ENCODE measurements at regions not wholly inside any gene's neighbourhood (a gene's known extent, or its start where the extent isn't known, plus 50 kb on each side); places are given as distances from the start of the nearest gene placed in this dataset.

DNA sequence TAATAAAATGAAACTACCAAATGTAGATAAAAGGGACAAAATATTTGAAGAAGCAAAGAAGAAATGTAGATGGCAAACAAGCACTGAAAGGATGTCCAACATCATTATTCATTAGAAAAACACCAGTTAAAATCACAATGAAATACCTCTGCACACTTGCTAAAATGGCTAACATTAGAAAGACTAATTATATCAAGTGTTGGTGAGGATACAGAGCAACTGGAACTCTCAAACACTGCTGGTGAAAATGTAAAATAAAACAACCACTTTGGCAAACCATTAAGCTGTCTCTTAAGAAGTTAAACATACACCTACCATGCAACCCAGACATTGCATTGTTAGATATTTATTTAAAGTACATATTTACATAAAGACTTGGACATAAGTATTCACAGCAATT is 138.6 kb upstream of the FGGY start:
- BruUV-seq (replicated peaks), result no TSS peak
- Histone ChIP-seq H3K27ac (ENCODE audit: low read length) (no peak overlapping the region), H3K9me3 (ENCODE audit: control insufficient read depth, insufficient read depth, low read depth, low read length) (peaks cover 14% of the 10 kb centered on the region), H3K4me3 (ENCODE audit: low read depth in 2 of 2, low read length in 2 of 2) (no peak overlapping the region), H3K36me3 (ENCODE audit: control insufficient read depth, insufficient read depth, low read length) (no peaks in the 10 kb centered on the region), H3K27me3 (ENCODE audit: control insufficient read depth, insufficient read depth, low read length) (no peaks in the 10 kb centered on the region), H3K4me1 (ENCODE audit: control insufficient read depth, insufficient read depth, low read length) (peaks cover 9% of the 10 kb centered on the region)
- ChIA-PET CTCF (no interaction called here), POLR2A (no interaction called here)
- ATAC-seq (no peak), DNase-seq (ENCODE audit: low read depth, low spot score) (no peak)
- in situ Hi-C loops (cut with HindIII; ENCODE audit: low pct_unique_long_range_greater_than_20kb, low sequenced_read_pairs), result no loop called here
- intact Hi-C loops (cut with micrococcal nuclease; ENCODE audit: unreplicated experiment), result no loop called here
- TF ChIP-seq, protein P1, sequence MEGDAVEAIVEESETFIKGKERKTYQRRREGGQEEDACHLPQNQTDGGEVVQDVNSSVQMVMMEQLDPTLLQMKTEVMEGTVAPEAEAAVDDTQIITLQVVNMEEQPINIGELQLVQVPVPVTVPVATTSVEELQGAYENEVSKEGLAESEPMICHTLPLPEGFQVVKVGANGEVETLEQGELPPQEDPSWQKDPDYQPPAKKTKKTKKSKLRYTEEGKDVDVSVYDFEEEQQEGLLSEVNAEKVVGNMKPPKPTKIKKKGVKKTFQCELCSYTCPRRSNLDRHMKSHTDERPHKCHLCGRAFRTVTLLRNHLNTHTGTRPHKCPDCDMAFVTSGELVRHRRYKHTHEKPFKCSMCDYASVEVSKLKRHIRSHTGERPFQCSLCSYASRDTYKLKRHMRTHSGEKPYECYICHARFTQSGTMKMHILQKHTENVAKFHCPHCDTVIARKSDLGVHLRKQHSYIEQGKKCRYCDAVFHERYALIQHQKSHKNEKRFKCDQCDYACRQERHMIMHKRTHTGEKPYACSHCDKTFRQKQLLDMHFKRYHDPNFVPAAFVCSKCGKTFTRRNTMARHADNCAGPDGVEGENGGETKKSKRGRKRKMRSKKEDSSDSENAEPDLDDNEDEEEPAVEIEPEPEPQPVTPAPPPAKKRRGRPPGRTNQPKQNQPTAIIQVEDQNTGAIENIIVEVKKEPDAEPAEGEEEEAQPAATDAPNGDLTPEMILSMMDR (IDR thresholded peaks at IDR 0.05), result no peak
- TF ChIP-seq TCF7L2 (IDR thresholded peaks at IDR 0.05; ENCODE audit: low read depth, low read length) (no peak), SIN3A (IDR thresholded peaks at IDR 0.05; ENCODE audit: borderline replicate concordance, insufficient read depth, low read depth, low read length) (no peak), POLR2AphosphoS5 (IDR thresholded peaks at IDR 0.05; ENCODE audit: low read depth, low read length) (no peak)
- TF ChIP-seq, protein P2, sequence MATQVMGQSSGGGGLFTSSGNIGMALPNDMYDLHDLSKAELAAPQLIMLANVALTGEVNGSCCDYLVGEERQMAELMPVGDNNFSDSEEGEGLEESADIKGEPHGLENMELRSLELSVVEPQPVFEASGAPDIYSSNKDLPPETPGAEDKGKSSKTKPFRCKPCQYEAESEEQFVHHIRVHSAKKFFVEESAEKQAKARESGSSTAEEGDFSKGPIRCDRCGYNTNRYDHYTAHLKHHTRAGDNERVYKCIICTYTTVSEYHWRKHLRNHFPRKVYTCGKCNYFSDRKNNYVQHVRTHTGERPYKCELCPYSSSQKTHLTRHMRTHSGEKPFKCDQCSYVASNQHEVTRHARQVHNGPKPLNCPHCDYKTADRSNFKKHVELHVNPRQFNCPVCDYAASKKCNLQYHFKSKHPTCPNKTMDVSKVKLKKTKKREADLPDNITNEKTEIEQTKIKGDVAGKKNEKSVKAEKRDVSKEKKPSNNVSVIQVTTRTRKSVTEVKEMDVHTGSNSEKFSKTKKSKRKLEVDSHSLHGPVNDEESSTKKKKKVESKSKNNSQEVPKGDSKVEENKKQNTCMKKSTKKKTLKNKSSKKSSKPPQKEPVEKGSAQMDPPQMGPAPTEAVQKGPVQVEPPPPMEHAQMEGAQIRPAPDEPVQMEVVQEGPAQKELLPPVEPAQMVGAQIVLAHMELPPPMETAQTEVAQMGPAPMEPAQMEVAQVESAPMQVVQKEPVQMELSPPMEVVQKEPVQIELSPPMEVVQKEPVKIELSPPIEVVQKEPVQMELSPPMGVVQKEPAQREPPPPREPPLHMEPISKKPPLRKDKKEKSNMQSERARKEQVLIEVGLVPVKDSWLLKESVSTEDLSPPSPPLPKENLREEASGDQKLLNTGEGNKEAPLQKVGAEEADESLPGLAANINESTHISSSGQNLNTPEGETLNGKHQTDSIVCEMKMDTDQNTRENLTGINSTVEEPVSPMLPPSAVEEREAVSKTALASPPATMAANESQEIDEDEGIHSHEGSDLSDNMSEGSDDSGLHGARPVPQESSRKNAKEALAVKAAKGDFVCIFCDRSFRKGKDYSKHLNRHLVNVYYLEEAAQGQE (IDR thresholded peaks at IDR 0.05; ENCODE audit: insufficient read depth in 1 of 2, low read depth in 2 of 2, low read length in 1 of 2), result no peak

DNA sequence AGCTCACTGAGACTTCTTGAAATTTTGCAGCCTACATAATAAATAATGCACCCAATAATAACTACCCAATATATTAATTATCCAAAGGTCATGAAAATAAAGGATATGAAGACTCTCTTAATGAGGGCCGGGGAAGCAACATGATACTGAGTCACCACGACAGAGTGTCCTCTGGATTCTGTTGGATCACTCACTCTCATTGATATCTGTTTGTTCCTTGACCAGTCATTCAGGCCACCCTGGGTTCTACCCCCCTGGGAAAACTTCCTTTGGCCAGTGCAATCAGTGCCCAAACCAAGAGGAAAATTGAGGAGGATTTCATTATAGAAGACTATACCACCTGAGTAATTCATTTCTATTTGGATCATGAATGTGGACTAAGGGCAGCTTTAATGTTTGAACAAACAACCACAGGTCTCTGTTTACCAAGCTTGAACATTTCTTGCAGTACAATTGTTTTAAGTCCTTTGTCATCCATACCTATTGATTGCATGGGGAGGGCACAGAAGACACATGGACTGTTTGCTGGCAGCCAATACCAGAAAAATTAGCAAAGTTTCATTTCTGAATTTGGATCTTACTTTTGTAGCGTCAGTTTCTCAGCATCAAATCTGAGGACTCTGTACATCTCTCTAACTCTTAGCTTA is 137.2 kb upstream of the FGGY start:
- TF ChIP-seq POLR2AphosphoS5 (IDR thresholded peaks at IDR 0.05; ENCODE audit: low read depth, low read length), result no peak
- TF ChIP-seq, protein P1 (IDR thresholded peaks at IDR 0.05), result no peak
- TF ChIP-seq, protein P2 (IDR thresholded peaks at IDR 0.05; ENCODE audit: insufficient read depth in 1 of 2, low read depth in 2 of 2, low read length in 1 of 2), result no peak
- TF ChIP-seq SIN3A (IDR thresholded peaks at IDR 0.05; ENCODE audit: borderline replicate concordance, insufficient read depth, low read depth, low read length), result no peak
- no peak for TF ChIP-seq TCF7L2 (IDR thresholded peaks at IDR 0.05; ENCODE audit: low read depth, low read length)

More for the DNA sequence above, 137.2 kb upstream of the FGGY start:
- ATAC-seq (no peak), DNase-seq (ENCODE audit: low read depth, low spot score) (no peak)
- Histone ChIP-seq H3K36me3 (ENCODE audit: control insufficient read depth, insufficient read depth, low read length) (no peaks in the 10 kb centered on the region), H3K9me3 (ENCODE audit: control insufficient read depth, insufficient read depth, low read depth, low read length) (peaks cover 14% of the 10 kb centered on the region), H3K27me3 (ENCODE audit: control insufficient read depth, insufficient read depth, low read length) (no peaks in the 10 kb centered on the region), H3K4me3 (ENCODE audit: low read depth in 2 of 2, low read length in 2 of 2) (no peak overlapping the region), H3K4me1 (ENCODE audit: control insufficient read depth, insufficient read depth, low read length) (peaks cover 9% of the 10 kb centered on the region), H3K27ac (ENCODE audit: low read length) (no peak overlapping the region)
- ChIA-PET POLR2A (no interaction called here), CTCF (no interaction called here)
- BruUV-seq (replicated peaks), result no TSS peak
- in situ Hi-C loops (cut with HindIII; ENCODE audit: low pct_unique_long_range_greater_than_20kb, low sequenced_read_pairs), result no loop called here
- intact Hi-C loops (cut with micrococcal nuclease; ENCODE audit: unreplicated experiment), result no loop called here
